Epithelial cell of esophagus (primary cell): ENCODE measurements at regions not wholly inside any gene's neighbourhood (a gene's known extent, or its start where the extent isn't known, plus 50 kb on each side); places are given as distances from the start of the nearest gene placed in this dataset.

Experiments used
- DNase-seq: peaks from one replicate; pipeline ENCODE4 v3.0.0; 2010; ENCODE audit warnings: low read depth
- H3K4me3 ChIP-seq: 2 replicates; pipeline ENCODE4 v1.5.1; 2011; ENCODE audit warnings: mild to moderate bottlenecking, low read length, control low read depth
- TF ChIP-seq, protein P1 (sequence below): IDR thresholded peaks from 2 replicates; pipeline ENCODE4 v1.5.1; 2011; ENCODE audit warnings: low read depth, mild to moderate bottlenecking, low read length, control low read depth, inconsistent platforms; ENCODE audit not compliant: insufficient read depth; ENCODE audit errors: missing control alignments

DNA sequence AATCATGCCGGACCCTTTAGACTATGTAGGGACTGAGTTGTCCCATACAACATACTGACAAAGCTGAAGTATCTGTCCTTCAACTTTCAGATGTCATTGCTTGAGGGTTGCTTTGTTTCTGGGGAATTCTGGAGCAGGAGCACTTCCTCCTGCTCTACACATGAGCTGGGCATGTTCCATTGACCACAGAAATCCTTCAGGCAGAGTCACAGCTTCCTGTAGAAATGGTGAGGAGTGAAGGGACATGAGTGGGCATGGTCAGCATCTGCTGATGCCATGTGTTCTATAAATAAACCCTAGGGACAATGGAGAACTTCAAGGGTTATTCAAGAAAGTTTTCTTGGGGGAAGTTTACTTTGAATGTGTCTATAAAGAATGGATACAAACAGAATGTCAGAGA is 296.6 kb upstream of the FBXL7 start:
- DNase-seq: peak; percentile 15
- H3K4me3 ChIP-seq: no peak overlapping the region
- TF ChIP-seq, protein P1, sequence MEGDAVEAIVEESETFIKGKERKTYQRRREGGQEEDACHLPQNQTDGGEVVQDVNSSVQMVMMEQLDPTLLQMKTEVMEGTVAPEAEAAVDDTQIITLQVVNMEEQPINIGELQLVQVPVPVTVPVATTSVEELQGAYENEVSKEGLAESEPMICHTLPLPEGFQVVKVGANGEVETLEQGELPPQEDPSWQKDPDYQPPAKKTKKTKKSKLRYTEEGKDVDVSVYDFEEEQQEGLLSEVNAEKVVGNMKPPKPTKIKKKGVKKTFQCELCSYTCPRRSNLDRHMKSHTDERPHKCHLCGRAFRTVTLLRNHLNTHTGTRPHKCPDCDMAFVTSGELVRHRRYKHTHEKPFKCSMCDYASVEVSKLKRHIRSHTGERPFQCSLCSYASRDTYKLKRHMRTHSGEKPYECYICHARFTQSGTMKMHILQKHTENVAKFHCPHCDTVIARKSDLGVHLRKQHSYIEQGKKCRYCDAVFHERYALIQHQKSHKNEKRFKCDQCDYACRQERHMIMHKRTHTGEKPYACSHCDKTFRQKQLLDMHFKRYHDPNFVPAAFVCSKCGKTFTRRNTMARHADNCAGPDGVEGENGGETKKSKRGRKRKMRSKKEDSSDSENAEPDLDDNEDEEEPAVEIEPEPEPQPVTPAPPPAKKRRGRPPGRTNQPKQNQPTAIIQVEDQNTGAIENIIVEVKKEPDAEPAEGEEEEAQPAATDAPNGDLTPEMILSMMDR: no peak

DNA sequence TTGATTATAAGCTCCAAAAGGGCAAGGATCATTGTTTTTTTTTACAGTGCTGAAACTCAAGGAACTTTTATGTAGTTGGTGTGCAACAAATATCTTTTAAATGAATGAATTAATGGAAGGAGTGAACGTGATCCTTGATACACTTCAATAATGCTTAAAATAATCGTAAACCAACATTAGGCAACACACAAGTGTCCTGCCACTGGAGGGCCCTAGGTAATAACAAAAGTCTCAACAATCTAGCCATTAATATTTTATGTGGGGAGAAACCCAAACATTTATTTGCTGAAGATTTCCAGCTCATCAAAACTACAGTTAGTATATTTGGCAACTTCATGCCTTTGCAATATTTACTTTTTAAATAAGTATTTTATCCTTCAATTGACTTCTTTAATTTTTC is 309.0 kb upstream of the FBXL7 start:
- H3K4me3 ChIP-seq: no peak overlapping the region
- TF ChIP-seq, protein P1: no peak
- no peak for DNase-seq

DNA sequence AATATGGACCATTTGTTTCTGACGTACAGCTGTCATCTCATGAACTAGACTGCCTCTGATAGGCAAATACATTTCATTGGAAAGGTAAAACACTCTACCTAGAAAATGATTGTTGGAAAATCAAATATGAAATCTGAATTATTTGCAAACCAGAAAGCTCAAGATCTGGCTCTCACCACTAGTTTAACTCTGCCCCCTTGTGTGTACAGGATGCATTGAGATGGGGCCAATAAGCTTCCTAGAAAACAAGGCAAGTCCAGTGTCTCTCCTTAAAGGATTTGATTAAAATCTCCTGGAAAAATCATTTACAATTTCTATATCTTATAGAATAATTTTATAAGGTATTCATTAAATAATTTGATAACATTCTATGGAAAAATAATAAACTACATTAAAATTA is 311.9 kb upstream of the ANKH start:
- H3K4me3 ChIP-seq: no peak overlapping the region
- DNase-seq: peak; percentile 18
- TF ChIP-seq, protein P1: peak; percentile 39

DNA sequence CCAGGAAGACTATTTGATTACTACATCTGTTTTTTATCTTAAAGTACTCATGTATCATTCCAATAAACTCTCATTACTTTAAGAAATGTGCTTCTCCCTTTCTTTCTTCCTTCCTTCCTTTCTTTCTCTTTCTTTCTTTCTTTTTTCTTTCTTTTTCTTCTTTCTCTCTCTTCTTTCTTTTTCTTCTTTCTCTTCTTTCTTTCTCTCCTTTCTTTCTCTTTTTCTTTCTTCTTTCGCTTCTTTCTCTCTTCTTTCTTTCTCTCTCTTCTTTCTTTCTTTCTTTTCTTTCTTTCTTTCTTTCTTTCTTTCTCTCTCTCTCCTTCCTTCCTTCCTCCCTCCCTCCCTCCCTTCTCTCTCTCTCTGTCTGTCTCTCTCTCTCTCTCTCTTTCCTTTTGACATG is 298.6 kb upstream of the ANKH start:
- DNase-seq: no peak
- H3K4me3 ChIP-seq: no peak overlapping the region
- TF ChIP-seq, protein P1: no peak

DNA sequence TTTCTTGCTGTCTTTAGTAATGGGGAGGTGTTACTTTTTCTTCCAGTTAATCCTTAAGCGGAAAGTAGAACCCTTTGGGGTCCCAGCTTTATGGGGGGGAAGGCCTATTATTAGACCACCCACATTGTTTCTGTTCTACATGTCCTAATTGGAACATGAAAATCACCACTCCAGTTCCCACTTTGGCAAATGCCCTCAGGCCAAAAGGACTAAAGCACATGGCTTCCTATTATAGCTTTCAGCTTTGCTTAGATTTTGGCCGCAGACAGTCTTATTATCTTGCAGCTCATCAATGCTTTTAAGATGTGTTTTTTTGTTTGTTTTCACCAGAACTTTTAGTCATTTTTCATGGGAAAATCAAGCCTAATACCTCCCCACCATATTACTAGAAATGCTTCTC is 296.8 kb upstream of the ANKH start:
- no peak for DNase-seq
- TF ChIP-seq, protein P1: no peak
- H3K4me3 ChIP-seq: no peak overlapping the region

DNA sequence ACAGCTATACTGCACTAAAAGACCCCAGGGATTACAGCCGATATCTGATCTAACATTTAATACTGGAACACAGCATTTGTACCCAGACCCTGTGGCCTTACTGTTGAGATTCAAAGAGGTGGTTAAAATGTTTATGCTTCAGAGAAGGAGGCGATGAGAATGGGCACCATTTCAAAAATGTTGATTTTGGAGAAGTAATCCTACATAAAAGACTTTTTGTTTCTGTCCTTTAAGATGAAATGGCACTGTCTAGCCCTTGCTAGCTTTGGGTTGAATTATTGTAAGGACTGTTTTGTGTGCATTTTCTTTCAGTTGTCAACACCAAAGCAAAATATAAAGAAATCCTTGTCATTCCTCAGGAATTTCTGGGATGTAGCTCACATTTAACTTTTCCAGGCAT is 288.5 kb upstream of the ANKH start:
- TF ChIP-seq, protein P1: no peak

DNA sequence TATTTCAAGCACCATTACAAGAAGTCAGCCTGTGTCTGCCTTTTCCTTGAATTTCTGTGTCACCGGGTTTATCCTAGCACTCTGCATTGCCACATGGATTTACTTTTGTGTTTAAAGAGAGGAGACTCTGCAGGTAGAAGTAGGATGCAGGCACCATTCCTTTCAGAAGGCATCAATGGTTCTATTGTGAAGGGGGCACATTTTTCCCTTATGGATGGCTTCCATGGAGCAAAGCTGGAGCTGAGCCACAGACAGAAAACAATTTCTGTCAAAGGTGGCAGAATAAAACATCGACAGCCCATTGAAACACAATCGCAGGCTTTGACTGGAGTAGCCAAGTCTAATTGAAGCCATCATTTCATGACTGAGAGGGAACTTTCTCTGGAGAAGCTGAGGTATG is 288.0 kb upstream of the ANKH start:
- TF ChIP-seq, protein P1: no peak
- H3K4me3 ChIP-seq: no peak overlapping the region
- no peak for DNase-seq

More for the DNA sequence above, 288.5 kb upstream of the ANKH start:
- no peak for DNase-seq
- no peak overlapping the region for H3K4me3 ChIP-seq
